ENCODE measurements at regions not wholly inside any gene's neighbourhood (a gene's known extent, or its start where the extent isn't known, plus 50 kb on each side); places are given as distances from the start of the nearest gene placed in this dataset.

- TF ChIP-seq CTCF (IDR thresholded peaks at IDR 0.05 in 8 of 11, conservative IDR thresholded peaks at IDR 0.05 in 3 of 11) (no peak), POLR2A (IDR thresholded peaks at IDR 0.05) (no peak)
These were observed 270.4 kb downstream of the DOK5 start for GRCh38 chr20:54745780-54746179.

All from spleen (tissue), 7 donors.